HG02970 (cell line): ENCODE measurements at regions not wholly inside any gene's neighbourhood (a gene's known extent, or its start where the extent isn't known, plus 50 kb on each side); places are given as distances from the start of the nearest gene placed in this dataset.

Source experiments
- ATAC-seq: cut with Tn5 transposase; IDR thresholded peaks from one replicate; pipeline ENCODE4 v1.9.1; 2021; ENCODE audit warnings: mild to moderate bottlenecking, moderate library complexity, moderate number of reproducible peaks; ENCODE audit not compliant: unreplicated experiment, low FRiP score

DNA sequence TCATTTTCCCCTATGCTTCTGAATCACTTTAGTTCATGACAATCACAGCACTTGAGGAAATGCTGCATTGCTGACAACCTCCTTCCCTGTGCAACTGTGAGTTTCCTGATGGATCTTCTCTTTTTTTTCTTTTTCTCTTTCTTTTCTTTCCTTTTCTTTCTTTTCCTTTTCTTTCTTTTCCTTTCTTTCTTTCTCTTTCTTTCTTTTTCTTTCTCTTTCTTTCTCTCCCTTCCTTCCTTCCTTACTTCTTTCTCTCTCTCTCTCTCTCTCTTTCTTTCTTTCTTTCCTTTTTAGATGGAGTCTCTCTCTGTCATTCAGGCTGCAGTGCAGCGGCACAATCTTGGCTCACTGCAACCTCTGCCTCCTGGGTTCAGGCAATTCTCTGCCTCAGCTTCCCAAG lies 247.9 kb upstream of the HTR2A start:
- ATAC-seq = no peak

DNA sequence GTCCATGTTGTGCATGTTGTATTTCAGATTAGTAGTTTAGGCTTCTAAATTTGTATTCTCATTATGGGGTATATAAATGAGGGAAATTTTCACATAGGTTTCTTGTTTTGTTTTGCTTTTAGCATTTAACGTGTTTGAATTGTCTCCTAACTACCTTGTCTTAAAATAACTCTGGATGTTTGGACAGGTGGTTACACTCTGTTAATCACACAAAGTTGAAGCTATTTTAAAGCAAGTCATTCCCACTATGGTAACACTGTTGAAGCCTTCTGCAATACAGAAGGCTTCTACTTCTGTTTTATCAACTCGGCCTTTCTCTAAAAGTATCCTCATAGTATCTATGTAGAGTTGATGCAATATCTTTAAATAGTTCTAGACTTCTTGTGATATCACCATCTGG lies 245.3 kb upstream of the HTR2A start:
- ATAC-seq = no peak

DNA sequence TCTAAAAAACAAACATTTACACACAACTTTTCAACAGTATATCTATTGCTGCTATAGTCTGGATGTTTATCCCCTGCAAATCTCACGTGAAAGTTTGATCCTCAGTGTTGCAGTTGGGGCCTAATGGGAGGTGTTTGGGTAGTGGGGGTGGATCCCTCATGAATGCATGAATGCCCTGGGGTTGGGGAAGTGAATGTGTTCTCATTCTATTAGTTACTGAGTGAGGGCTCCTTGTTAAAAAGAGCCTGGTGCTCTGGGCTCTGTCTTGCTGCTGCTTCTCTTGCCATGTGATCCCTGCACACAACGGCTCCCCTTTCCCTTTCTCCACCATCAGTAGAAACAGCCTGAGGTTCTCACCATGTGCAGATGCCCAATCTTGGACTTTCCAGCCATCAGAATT lies 242.7 kb upstream of the HTR2A start:
- no peak for ATAC-seq

DNA sequence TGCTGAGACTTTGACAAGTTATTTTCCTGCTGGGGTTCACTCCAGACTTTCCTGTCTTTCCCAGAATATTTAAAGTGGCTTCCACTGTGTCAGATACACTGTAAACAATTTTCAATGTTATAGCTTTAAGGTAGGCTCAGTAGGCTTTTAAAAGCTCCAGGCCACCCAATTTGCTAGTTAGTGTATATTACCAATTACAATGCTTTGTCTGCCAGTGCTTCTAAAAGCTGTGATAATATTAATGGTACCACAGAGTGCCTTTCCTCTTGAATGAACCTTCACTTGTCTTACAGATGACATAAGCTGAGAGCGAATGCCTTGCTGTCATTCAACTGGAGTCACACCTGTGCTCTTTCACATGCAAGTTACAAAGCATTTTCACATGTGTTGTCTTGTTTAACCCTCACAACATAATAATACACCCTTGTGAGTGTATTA lies 239.7 kb upstream of the HTR2A start:
- ATAC-seq = no peak

DNA sequence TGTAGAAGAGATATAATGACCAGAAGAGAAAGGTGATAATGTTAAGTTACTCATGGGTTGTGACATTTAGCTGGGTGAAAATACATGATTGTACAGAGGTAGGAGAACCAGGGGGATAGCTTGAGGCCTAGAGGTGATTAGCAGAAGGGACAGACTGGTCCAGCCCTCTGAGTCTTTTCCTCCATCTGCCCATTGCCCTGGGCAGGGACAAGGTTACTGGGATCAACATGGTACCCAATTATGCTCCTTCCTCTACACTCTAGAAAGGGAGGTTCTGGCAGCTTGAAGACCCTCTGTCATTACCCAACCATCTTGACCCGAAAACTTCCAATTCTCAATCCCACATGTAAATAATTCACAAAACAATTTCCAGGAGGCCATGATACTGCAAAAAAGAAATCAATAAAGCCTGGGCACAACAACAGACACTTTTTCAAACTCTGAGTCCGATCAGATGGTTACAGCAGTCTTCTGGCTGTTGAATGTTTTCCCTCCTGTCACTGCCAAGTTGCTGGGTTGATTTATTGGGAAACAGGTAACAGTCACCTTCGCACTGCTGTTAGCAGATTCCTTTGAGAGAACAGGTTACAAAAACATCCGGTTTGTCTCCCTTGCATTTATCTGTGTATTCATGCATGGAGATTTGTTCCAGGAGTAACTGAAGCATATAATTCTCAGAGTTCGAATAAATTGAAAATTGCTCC lies 239.1 kb upstream of the HTR2A start:
- ATAC-seq = no peak

DNA sequence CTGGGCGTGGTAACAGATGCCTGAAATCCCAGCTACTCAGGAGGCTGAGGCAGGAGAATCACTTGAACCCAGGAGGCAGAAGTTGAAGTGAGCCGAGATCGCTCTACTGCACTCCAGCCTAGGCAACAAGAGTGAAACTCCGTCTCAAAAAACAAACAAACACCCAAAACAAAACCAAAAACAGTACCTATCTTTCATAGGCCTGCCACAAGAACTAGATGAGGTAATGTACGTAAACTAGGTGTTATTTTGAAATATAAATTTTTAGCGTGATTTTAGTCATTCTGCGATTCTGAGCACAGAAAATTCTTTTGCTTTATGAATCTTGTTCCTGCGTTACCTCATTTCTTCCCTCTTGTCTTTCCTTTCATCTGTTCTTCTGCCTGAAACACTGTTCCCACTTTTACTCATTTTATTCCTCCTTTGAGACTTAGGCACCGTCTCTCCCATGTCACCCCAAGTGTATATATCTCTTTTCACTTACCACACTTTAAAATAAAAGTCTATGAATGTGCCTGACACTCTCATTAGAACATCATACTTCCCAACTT lies 238.2 kb upstream of the HTR2A start:
- no peak for ATAC-seq

DNA sequence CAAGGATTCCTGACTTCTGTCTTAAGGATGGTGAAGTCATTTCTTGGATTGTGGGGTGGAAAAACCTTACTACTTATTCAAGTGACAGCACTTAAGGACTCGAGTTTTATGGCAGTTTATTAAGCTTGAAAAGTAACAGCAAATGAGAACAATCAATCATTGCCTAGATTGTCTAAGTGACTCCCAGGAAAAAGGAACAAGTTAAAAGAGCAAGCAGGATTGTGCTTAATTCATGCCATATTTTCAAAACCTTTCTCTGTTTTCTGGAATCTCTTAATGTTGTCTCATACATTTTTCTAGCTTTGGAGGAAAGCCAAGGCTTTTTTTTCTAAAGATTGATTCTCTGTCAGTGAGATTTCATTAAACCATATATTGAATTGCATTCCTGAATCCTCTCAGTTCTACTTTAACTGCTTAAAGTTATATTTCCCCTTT lies 236.2 kb upstream of the HTR2A start:
- no peak for ATAC-seq

DNA sequence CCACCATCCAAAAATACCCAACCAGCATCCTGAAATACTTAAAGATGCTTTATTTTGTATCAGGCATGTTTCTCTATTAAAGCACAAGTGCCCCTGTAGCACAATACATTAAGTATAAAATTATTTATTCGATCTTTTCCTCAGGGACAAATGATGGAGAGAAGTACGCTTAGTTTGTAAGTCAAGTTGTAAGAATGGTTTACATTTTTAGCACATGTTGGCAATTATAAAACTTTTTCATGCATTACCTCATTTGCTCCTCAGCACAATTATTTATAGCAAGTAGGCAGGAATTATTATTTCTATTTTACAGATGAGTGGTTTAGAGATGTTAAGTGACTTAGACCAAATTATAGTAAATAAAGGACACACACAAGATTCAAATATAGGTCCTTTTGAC lies 232.6 kb upstream of the HTR2A start:
- ATAC-seq = no peak

DNA sequence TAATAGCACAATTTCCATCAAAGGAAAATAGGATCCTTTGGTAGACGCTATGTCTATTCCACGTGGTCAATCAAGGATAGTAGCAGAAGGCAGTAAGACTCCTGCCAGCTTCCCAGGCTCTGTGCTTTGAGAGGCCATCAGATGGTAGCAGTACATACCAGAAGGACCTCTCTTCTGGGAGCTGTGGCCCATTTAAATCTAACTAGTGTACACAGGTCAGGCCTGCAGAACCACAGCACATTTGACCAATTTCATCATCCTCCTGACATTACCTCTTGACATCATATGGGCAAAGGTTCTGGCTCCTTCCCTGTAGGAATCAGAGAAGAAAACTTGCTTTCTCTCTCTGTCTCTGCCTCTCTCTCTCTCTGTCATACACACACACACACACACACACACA lies 229.6 kb upstream of the HTR2A start:
- no peak for ATAC-seq

DNA sequence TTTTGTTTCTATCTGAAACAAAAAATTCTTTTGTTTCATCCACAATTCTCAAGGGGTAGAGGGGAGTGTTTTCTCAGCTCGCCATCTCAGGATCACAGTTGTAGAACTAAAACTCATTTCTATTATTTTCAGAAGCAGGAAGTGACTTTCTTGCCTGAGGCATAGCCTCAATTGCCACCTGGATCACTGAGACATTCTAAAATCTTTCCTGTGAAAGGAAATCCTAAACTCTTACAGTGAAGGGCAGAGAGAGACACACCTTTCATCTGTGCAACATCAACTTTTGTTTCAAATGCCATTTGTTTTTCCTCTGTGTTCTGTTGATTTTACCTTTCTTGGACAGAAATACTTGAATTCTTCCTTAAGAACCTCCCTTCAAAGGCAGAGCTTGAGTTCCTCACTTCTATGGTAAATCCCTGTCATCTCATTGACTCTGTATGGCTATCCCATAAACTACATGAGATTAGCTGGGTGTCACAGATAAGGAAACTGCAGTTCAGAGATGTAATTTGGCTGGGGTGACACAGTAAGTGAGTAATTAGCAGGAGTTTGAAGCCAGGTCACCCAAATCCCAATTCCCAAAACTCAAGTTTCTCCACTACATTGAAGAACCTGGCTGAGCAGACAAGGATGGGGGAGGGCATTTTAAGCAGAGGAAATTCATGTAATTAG lies 224.4 kb upstream of the HTR2A start:
- no peak for ATAC-seq

DNA sequence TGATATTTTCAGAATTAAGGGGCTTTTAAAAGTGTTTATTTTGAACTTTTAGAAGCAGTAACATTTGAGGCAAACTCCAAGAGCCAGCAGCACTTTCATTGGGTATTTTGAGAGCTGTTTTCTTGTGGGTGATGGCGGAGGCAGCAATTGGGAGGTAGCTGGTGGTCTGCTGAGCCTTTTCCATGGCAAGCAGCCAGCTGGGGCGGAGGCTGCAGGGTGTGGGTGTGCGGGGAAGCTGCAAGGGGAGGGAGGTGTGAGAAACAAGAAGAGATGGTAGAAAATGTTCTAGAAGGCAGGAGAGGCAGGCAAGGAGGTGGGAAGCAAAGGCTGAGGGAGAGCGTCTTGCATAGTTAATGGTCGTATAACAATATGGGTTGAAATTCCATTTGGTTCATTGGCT lies 223.4 kb upstream of the HTR2A start:
- ATAC-seq = no peak

DNA sequence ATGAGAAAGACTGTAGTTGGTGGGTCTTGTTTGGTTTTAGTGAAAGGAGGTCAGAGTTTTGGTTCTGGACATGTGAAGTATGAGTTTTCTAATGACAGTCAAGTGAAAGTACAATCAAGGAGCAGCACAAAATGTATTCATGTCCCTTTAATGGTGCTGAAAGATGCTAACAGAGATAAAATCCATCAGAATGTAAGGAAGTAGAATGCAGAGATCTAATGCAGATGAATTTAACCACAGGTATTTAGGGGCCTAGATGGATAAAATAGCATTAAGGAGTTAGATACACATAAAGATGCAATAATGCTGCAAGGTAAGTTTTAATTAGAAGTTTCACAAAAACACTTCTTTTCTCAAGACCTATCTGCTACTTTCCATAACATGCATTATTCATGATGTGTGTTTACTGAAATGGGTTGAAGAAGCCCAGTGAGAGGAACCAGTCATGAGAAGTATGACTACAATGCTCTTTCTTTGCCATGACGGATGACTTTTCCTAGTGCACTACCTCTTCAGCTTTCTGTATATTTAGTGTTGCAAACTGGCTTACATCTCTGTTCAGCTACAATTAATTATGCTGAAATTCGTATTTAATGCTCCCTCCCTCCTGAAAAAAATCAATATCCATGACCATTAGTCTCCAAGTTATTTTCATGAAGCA lies 222.9 kb upstream of the HTR2A start:
- ATAC-seq = no peak

DNA sequence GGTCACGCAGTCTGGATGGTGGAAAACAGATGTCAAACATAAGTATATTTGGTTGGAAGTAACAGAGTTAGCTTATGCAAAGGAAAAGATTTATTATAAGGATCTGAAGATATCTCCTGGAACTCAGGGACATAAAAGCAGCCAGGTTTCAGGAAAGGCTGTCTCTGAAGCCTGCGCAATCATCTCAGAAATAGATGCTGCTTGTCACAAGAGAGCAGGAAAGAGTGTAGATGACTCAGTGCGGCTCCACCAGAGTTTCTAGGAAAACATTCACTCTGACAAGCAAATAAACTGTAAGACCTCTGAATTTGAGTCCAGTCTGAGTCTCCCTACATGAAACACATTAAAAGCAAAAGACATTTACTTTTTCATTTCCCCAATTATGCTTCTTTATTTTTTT lies 220.4 kb upstream of the HTR2A start:
- no peak for ATAC-seq

DNA sequence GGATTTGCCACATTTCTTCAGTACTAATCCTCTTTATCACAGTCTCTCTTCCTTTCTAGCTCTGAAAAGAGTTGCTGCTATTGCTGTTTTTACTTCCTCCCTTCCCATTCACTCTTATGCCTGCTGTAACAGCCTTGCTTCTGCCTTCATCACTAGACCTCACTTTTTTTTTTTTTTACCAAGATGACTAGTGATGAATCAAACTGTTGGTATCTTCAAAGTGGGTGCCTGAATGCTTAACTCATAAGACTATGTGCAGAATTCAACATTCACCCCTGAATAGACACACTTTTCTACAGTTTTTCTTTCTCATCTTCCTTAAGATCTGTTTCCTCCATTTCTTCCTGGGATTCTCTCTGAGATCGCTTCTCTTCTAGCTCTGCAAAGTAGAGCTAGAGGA lies 217.2 kb upstream of the HTR2A start:
- no peak for ATAC-seq

DNA sequence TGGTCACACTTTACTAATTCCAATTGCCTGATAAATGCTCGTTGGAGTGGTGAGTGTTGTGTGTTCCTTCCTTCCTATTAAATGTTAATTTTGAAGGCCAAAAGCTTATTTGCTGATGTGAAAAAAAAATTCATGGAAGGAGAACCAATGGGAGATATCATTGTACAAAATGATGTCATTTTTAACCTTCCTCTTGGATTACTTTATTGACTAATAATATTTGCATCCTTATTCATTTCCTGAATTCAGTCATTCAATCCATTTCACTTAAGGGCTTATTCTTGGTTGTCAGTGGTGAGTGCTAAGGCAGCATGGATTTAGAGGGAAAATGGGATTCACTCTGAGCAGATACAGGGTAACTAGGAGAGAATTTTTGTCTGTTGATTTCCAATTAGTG lies 216.0 kb upstream of the HTR2A start:
- ATAC-seq = no peak

DNA sequence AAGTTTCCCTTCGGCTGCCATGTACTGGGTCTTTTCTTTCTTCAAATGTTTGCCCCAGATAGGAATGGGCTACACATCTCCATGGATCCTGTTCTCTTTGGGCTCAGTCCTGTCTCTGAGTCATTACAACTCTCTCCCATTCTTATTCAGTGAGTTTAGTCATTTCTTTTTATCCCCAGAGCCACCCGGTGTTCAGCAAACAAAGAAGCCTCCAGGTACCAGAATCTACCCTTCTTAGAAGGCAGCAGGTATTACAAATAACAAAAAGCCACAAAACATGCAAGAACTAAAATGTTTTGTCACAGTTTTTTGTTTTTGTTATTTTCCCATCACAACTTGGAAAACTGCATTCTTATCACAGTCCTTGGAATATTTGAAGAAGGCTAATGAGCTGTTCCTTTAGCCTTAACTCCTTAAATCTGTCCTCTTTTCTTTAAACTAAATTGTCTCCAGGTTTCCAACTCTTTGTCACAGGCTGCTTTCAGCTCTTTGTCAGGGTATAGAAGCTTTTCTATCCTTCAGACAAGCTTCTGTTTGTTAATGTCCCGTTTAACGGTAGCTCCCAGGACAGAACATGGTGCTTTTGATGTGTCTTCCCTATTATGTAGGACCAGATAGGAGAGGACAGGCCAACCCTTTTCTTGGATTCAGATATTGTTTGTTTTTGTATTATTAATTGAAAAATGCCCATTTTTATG lies 215.5 kb upstream of the HTR2A start:
- ATAC-seq = no peak

DNA sequence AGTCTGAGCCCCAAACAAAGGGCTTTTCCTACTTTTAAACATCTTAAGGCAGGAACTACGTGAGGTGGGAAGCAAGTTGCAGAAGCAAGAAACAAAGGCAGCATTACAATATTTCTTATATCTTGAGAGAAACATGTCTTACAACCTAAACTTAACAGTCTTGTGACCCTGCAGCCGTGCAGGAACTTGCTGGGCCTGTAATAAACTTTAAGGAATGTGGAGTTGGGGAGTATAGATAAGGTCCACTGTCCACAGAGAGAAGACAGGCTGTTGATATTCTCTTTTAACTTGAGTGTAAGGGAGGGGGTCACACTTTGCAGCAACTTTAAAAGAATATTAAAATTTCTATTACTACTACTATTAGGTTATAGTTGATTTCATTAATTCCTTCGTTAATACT lies 214.6 kb upstream of the HTR2A start:
- ATAC-seq = no peak

DNA sequence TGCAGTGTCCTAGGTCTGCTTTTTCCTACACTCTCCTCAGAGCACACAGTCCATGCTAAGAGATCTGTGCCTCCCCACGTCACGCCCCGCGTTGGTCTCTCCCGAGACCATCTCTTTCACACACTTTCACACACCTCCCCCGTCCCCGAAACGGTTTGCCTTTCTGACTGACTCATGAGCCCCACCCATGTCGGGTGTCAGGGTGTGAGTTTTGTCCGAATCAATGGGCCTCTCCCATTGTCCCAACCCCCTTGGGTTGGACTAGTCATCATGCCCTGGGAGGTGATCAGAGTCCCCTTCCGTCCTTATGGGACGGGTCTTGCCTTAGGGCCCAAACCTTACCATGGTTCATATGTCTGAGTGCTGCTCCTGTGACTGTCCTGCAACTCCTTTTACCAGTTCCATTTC lies 214.0 kb upstream of the HTR2A start:
- ATAC-seq = no peak

DNA sequence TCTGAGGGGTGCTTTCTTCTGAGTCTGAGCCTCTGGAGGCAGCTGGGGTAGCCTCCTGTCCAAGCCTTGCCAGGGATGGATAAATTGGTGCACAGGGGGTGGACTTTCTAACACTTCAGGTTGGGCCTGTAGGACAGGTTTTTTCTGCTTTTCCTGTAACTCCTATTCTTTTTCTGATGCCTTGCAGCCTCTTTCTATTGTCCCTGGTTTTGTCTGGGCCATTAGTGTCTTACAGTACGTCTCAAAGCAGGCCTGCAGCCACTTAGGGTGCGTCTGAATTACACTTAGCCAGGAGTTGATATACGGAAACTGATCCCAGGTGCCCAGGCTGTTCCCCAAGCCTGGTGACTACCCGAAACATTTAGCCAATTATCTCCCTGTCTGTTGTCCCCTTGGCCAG lies 213.3 kb upstream of the HTR2A start:
- ATAC-seq = no peak

DNA sequence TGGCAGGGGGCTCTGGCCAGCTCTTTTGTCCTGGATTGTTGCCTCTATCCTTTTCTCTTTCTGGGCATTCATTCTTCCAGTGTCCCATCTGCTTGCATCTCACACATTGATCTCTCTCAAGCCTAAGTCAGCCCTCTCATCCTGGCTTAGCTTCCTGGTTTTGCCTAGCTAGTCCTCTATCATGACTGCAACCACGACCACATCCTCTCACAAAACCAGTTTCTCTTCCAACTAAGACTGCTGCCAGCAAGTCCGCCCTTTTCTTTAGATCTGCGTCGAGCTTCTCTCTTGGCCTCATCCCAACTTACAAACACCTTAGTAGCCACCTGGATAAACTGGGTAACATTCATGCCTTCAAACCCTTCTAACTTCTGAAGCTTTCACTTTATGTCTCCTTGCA lies 212.2 kb upstream of the HTR2A start:
- ATAC-seq = no peak
